ENCODE measurements at regions not wholly inside any gene's neighbourhood (a gene's known extent, or its start where the extent isn't known, plus 50 kb on each side); places are given as distances from the start of the nearest gene placed in this dataset.
"Not testable (repeated sequence)": the region's sequence is repeated elsewhere in the genome, so short reads cannot be mapped to it uniquely, and the experiment has no call there.

- DNase-seq, result no peak
- no peak for TF ChIP-seq CTCF (IDR thresholded peaks at IDR 0.05; ENCODE audit: low read depth, low read length)
- no peak overlapping the region for H3K4me3 ChIP-seq (ENCODE audit: low read depth, low read length)
- H3K9me3 ChIP-seq (ENCODE audit: severe bottlenecking), result no peaks in the 10 kb centered on the region
- no peak overlapping the region for H3K27ac ChIP-seq
- H3K36me3 ChIP-seq, result no peaks in the 10 kb centered on the region
- H3K27me3 ChIP-seq (ENCODE audit: insufficient read depth, low read depth, severe bottlenecking), result no peaks in the 10 kb centered on the region
These were observed 333.7 kb upstream of the EDIL3 start for GRCh38 chr5:84718377-84718776.

GRCh38 chr5:84715686-84716085 lies 331.0 kb upstream of the EDIL3 start:
- TF ChIP-seq CTCF (IDR thresholded peaks at IDR 0.05; ENCODE audit: low read depth, low read length), result no peak
- DNase-seq, result no peak
- H3K27ac ChIP-seq, result no peak overlapping the region
- no peaks in the 10 kb centered on the region for H3K36me3 ChIP-seq
- no peaks in the 10 kb centered on the region for H3K9me3 ChIP-seq (ENCODE audit: severe bottlenecking)
- no peaks in the 10 kb centered on the region for H3K27me3 ChIP-seq (ENCODE audit: insufficient read depth, low read depth, severe bottlenecking)
- H3K4me3 ChIP-seq (ENCODE audit: low read depth, low read length), result no peak overlapping the region

- no peak for TF ChIP-seq CTCF (IDR thresholded peaks at IDR 0.05; ENCODE audit: low read depth, low read length)
These were observed 330.4 kb upstream of the EDIL3 start for GRCh38 chr5:84715091-84715490.

GRCh38 chr5:84709075-84709474 lies 324.4 kb upstream of the EDIL3 start:
- Histone ChIP-seq H3K4me3 (ENCODE audit: low read depth, low read length) (no peak overlapping the region), H3K27ac (no peak overlapping the region), H3K36me3 (no peaks in the 10 kb centered on the region), H3K9me3 (ENCODE audit: severe bottlenecking) (no peaks in the 10 kb centered on the region), H3K27me3 (ENCODE audit: insufficient read depth, low read depth, severe bottlenecking) (no peaks in the 10 kb centered on the region)
- no peak for DNase-seq
- no peak for TF ChIP-seq CTCF (IDR thresholded peaks at IDR 0.05; ENCODE audit: low read depth, low read length)

More at GRCh38 chr5:84715091-84715490, 330.4 kb upstream of the EDIL3 start:
- no peak overlapping the region for H3K27ac ChIP-seq
- H3K27me3 ChIP-seq (ENCODE audit: insufficient read depth, low read depth, severe bottlenecking), result no peaks in the 10 kb centered on the region
- H3K36me3 ChIP-seq, result no peaks in the 10 kb centered on the region
- no peak for DNase-seq
- H3K4me3 ChIP-seq (ENCODE audit: low read depth, low read length), result no peak overlapping the region
- no peaks in the 10 kb centered on the region for H3K9me3 ChIP-seq (ENCODE audit: severe bottlenecking)

GRCh38 chr5:84706678-84707641 lies 322.3 kb upstream of the EDIL3 start:
- H3K4me3 ChIP-seq (ENCODE audit: low read depth, low read length), result no peak overlapping the region
- TF ChIP-seq CTCF (IDR thresholded peaks at IDR 0.05; ENCODE audit: low read depth, low read length), result no peak
- no peaks in the 10 kb centered on the region for H3K9me3 ChIP-seq (ENCODE audit: severe bottlenecking)

GRCh38 chr5:84700545-84700944 lies 315.9 kb upstream of the EDIL3 start:
- H3K36me3 ChIP-seq; H3K9me3 ChIP-seq (ENCODE audit: severe bottlenecking): not testable (repeated sequence)

More at GRCh38 chr5:84706678-84707641, 322.3 kb upstream of the EDIL3 start:
- H3K27ac ChIP-seq, result no peak overlapping the region
- H3K36me3 ChIP-seq, result no peaks in the 10 kb centered on the region
- no peak for DNase-seq
- no peaks in the 10 kb centered on the region for H3K27me3 ChIP-seq (ENCODE audit: insufficient read depth, low read depth, severe bottlenecking)

More at GRCh38 chr5:84700545-84700944, 315.9 kb upstream of the EDIL3 start:
- DNase-seq; H3K27ac ChIP-seq; H3K4me3 ChIP-seq (ENCODE audit: low read depth, low read length); H3K27me3 ChIP-seq (ENCODE audit: insufficient read depth, low read depth, severe bottlenecking): not testable (repeated sequence)
